SU-DHL-6 (cell line): ENCODE measurements at regions not wholly inside any gene's neighbourhood (a gene's known extent, or its start where the extent isn't known, plus 50 kb on each side); places are given as distances from the start of the nearest gene placed in this dataset.

Experiments
- H2AFZ ChIP-seq: fragments of 200-600 bp; sonication (generic); 2 replicates; pipeline ENCODE4 v1.6.1; 2014; ENCODE audit warnings: low read depth, mild to moderate bottlenecking, moderate library complexity, mixed read lengths, antibody characterized with exemption, low read length; ENCODE audit not compliant: severe bottlenecking
- H3F3A ChIP-seq: fragments of 200-600 bp; shearing (Covaris generic); 2 replicates; pipeline ENCODE4 v1.6.0; 2016; ENCODE audit warnings: antibody characterized with exemption, mild to moderate bottlenecking; ENCODE audit not compliant: insufficient read depth
- H3K27ac ChIP-seq: fragments of 200-600 bp; sonication (generic); 2 replicates; pipeline ENCODE4 v1.5.1; 2016; ENCODE audit warnings: low read depth, mild to moderate bottlenecking, low read length, moderate library complexity, mixed read lengths
- H3K27me3 ChIP-seq: fragments of 200-600 bp; sonication (generic), shearing (Covaris generic); 2 replicates; pipeline ENCODE4 v1.6.0; 2014; ENCODE audit warnings: mild to moderate bottlenecking, low read length
- H3K36me3 ChIP-seq: fragments of 200-600 bp; sonication (generic); 2 replicates; pipeline ENCODE4 v1.6.1; 2014; ENCODE audit warnings: mild to moderate bottlenecking, low read length, mixed read lengths
- H3K4me2 ChIP-seq: fragments of 300-600, 200-600 bp; shearing (Covaris generic), sonication (generic); 2 replicates; pipeline ENCODE4 v1.6.0; 2014; ENCODE audit warnings: low read length, low read depth, mild to moderate bottlenecking; ENCODE audit not compliant: poor library complexity, severe bottlenecking
- H3K4me3 ChIP-seq: fragments of 200-600 bp; sonication (generic); 2 replicates; pipeline ENCODE4 v1.5.1; 2014; ENCODE audit warnings: antibody characterized with exemption, low read length, mild to moderate bottlenecking, mixed read lengths; ENCODE audit not compliant: insufficient read depth, poor library complexity, severe bottlenecking
- H3K79me2 ChIP-seq: fragments of 200-600 bp; sonication (generic); 2 replicates; pipeline ENCODE4 v1.6.1; 2014; ENCODE audit warnings: mild to moderate bottlenecking, low read length, moderate library complexity; ENCODE audit not compliant: insufficient read depth
- H3K9ac ChIP-seq: fragments of 200-600 bp; sonication (generic); 2 replicates; pipeline ENCODE4 v1.7.0; 2014; ENCODE audit warnings: mild to moderate bottlenecking, low read length
- H3K9me2 ChIP-seq: fragments of 200-600 bp; sonication (generic); replicated peaks from 2 replicates; pipeline ENCODE4 v1.6.1; 2014; ENCODE audit warnings: low read length; ENCODE audit not compliant: insufficient read depth
- H3K9me3 ChIP-seq: fragments of 200-600 bp; sonication (generic); 2 replicates; pipeline ENCODE4 v1.6.1; 2014; ENCODE audit warnings: low read length, mixed read lengths; ENCODE audit not compliant: insufficient read depth
- H4K20me1 ChIP-seq: fragments of 200-600 bp; sonication (generic); 2 replicates; pipeline ENCODE4 v1.6.1; 2014; ENCODE audit warnings: low read depth, mild to moderate bottlenecking, antibody characterized with exemption, low read length, moderate library complexity, mixed read lengths
- EZH2phosphoT487 ChIP-seq: fragments of 200-600 bp; sonication (generic), shearing (Covaris generic); conservative IDR thresholded peaks from 2 replicates; pipeline ENCODE4 v1.6.1; 2018; ENCODE audit warnings: mild to moderate bottlenecking, antibody characterized with exemption, low read length, moderate library complexity, mixed read lengths
- TF ChIP-seq, protein P1 (sequence below): fragments of 200-600 bp; sonication (generic); IDR thresholded peaks from one replicate; pipeline ENCODE4 v1.5.1; 2017; ENCODE audit warnings: antibody characterized with exemption, mild to moderate bottlenecking, low read length, moderate library complexity; ENCODE audit not compliant: insufficient read depth, poor library complexity, severe bottlenecking

- no peak overlapping the region for H3K4me2 ChIP-seq
- no peak overlapping the region for H3K27ac ChIP-seq
These were observed 384.5 kb downstream of the EMP1 start for GRCh38 chr12:13581031-13581430.

DNA sequence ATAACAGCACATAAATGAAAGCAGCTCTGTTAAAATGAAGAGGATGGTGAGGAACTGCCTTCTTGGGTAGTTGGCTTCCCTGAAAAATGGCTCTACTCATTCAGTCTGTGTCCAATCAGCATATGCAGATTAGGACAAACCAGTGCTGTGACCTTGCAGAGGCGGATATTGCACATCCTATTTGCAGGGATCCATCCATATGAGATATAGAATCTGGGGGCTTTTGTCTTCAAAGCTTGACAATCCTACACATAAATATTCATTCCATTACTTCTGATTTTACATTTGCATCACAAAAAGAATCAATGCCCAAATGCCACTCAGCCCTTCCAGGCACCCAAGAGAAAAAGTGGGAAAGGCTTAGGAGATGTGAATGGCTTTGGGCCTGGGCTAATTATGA lies 383.7 kb downstream of the EMP1 start:
- TF ChIP-seq, protein P1, sequence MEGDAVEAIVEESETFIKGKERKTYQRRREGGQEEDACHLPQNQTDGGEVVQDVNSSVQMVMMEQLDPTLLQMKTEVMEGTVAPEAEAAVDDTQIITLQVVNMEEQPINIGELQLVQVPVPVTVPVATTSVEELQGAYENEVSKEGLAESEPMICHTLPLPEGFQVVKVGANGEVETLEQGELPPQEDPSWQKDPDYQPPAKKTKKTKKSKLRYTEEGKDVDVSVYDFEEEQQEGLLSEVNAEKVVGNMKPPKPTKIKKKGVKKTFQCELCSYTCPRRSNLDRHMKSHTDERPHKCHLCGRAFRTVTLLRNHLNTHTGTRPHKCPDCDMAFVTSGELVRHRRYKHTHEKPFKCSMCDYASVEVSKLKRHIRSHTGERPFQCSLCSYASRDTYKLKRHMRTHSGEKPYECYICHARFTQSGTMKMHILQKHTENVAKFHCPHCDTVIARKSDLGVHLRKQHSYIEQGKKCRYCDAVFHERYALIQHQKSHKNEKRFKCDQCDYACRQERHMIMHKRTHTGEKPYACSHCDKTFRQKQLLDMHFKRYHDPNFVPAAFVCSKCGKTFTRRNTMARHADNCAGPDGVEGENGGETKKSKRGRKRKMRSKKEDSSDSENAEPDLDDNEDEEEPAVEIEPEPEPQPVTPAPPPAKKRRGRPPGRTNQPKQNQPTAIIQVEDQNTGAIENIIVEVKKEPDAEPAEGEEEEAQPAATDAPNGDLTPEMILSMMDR: no peak
- no peak for TF ChIP-seq EZH2phosphoT487
- Histone ChIP-seq H3F3A (no peaks in the 10 kb centered on the region), H3K4me2 (no peak overlapping the region), H2AFZ (no peak overlapping the region), H3K27me3 (no peaks in the 10 kb centered on the region), H3K36me3 (no peaks in the 10 kb centered on the region), H3K9ac (no peak overlapping the region), H4K20me1 (no peaks in the 10 kb centered on the region), H3K79me2 (no peaks in the 10 kb centered on the region), H3K9me2 (no peaks in the 10 kb centered on the region), H3K9me3 (no peaks in the 10 kb centered on the region), H3K4me3 (no peak overlapping the region), H3K27ac (no peak overlapping the region)

More at GRCh38 chr12:13581031-13581430, 384.5 kb downstream of the EMP1 start:
- Histone ChIP-seq H2AFZ (no peak overlapping the region), H3K4me3 (no peak overlapping the region), H3K9ac (no peak overlapping the region), H3K9me2 (no peaks in the 10 kb centered on the region), H3K27me3 (no peaks in the 10 kb centered on the region), H4K20me1 (no peaks in the 10 kb centered on the region), H3K36me3 (no peaks in the 10 kb centered on the region), H3K9me3 (no peaks in the 10 kb centered on the region), H3K79me2 (no peaks in the 10 kb centered on the region), H3F3A (no peaks in the 10 kb centered on the region)
- TF ChIP-seq, protein P1: no peak
- no peak for TF ChIP-seq EZH2phosphoT487

- Histone ChIP-seq H2AFZ (no peak overlapping the region), H3K79me2 (no peaks in the 10 kb centered on the region), H3K9me3 (no peaks in the 10 kb centered on the region), H3F3A (no peaks in the 10 kb centered on the region), H3K4me2 (no peak overlapping the region), H3K4me3 (no peak overlapping the region), H3K9me2 (no peaks in the 10 kb centered on the region), H3K36me3 (no peaks in the 10 kb centered on the region), H3K9ac (no peak overlapping the region), H4K20me1 (no peaks in the 10 kb centered on the region), H3K27ac (no peak overlapping the region), H3K27me3 (no peaks in the 10 kb centered on the region)
- TF ChIP-seq, protein P1: no peak
- no peak for TF ChIP-seq EZH2phosphoT487
These were observed 380.5 kb downstream of the EMP1 start for GRCh38 chr12:13576935-13577500.
